ENCODE measurements at regions not wholly inside any gene's neighbourhood (a gene's known extent, or its start where the extent isn't known, plus 50 kb on each side); places are given as distances from the start of the nearest gene placed in this dataset.

- DNase-seq (ENCODE audit: low read depth), result no peak
Measured at GRCh38 chr15:87196498-87196897, 1060.0 kb downstream of the NTRK3 start.

GRCh38 chr15:87193481-87193880 is 1063.1 kb downstream of the NTRK3 start:
- no peak for DNase-seq (ENCODE audit: low read depth)

GRCh38 chr15:87167706-87168105 is 1088.0 kb downstream of the AGBL1 start:
- DNase-seq (ENCODE audit: low read depth), result no peak

DNA sequence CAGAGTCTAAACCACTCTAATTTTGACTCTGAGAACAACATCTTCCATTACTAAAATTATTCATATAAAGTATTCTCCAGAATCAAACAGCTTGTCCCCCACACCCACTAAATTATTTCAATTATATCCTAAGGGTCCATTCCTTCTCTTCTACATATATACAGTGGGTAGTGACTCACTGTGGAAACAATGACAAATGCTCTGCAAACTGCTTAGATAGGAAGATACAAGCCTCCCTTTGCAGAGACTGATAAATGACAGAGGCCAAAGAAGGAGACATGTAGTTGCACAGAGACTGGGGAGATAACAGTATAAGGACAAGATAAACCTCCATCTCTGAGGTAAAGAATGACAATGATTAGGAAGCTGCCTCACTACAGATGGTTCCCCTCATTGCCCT is 1087.4 kb downstream of the AGBL1 start:
- no peak for DNase-seq (ENCODE audit: low read depth)

- DNase-seq (ENCODE audit: low read depth), result no peak
Measured at GRCh38 chr15:87155771-87156170, 1076.1 kb downstream of the AGBL1 start.

- DNase-seq (ENCODE audit: low read depth), result peak; percentile 44
Measured at GRCh38 chr15:87154761-87155160, 1075.1 kb downstream of the AGBL1 start.

- DNase-seq (ENCODE audit: low read depth), result no peak
Measured at GRCh38 chr15:87151202-87151748, 1071.6 kb downstream of the AGBL1 start.

GRCh38 chr15:87145696-87146095 is 1066.0 kb downstream of the AGBL1 start:
- DNase-seq (ENCODE audit: low read depth), result no peak

DNA sequence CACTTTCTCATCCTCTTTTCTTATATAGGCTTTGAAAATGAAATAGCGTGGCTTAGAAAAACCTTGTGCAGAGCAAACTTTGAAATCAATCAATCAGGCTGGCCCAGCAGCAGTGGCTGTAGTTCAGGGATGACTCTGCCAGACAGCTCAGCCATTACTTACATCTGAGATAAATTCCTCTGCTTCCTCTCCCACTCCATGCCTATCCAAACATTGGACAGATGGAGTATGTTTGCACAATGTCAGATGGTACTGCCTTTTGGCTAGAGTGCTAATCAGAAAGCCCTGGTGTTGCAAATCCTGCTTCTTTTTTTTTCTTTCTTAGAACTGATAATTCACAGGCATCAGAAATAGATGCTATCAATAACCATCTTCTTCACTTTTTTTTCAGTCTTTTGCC is 1065.1 kb downstream of the AGBL1 start:
- DNase-seq (ENCODE audit: low read depth), result no peak

- no peak for DNase-seq (ENCODE audit: low read depth)
Measured at GRCh38 chr15:87142096-87142495, 1062.4 kb downstream of the AGBL1 start.

GRCh38 chr15:87135109-87135508 is 1055.4 kb downstream of the AGBL1 start:
- no peak for DNase-seq (ENCODE audit: low read depth)

DNA sequence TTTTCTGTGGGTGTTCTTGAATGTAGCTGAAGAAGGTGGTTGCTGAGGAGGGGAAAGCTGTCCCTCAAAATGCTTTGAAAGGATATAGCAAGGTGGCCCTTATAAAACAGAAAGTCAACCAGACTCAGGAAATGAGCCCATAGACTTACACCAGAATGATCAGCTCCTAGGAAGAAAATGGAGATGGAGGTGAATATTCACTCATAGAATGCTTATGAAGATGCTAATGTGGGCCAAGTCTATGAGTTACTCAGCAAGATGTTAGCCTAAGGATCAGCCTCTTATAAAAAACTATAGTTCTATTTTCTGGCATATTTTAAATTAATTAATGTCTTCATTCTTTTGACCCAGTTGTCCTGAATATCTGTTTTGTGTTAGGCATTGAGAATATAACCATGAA is 1054.0 kb downstream of the AGBL1 start:
- no peak for DNase-seq (ENCODE audit: low read depth)

GRCh38 chr15:87131067-87131466 is 1051.4 kb downstream of the AGBL1 start:
- DNase-seq (ENCODE audit: low read depth), result no peak

- DNase-seq (ENCODE audit: low read depth), result no peak
Measured at GRCh38 chr15:87129916-87130315, 1050.2 kb downstream of the AGBL1 start.

DNA sequence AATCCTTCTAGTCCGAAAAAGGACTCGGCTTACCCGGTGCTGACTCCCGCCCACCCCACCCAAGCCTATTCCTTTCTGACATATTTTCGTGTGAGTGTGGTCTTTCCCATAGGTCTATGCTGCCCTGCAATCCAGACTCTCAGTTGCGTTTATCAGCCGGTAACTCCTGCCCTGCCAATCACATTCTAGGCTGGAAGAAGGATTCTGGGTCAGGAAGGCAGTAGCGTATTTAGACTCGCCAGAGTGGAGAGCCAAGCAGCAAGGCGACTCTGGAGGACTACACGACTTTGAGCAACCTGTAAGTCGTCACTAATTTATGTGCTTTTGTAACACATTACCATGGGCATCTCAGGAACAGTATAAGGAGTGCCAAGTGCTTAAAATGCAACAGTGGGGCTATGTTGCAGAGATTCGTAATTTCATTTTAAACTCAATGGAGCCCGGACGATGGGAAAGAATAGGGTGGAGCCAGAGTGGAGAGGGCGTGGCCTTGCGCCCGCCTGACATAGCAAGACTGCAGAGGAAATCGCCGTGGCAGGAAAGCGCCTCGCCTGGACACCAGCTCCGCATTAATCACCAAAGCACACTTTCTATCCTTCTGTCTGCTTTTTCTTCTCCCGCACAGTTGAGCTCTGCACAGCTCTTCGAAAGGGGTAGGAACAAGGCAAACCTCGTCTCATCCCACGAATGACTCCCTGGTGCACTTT is 1044.2 kb downstream of the AGBL1 start:
- no peak for DNase-seq (ENCODE audit: low read depth)

DNA sequence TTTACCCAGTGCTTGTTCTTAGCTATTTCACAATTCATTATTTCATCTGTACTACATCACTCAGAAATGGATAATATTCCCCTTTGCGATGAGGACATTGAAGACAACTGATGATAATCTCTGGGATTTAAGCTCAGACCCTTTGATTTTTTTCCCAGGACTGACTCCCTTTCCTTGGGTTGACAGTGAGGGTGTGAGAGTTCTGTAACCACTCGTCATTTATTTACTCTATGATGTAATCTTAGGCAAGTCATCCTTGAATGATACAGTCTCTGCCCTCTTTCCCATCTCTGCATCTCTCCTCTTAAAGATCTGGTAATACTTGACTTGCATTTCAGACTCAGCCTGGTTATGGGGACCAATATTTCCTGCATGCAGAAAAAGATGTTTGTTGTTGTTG is 1041.7 kb downstream of the AGBL1 start:
- peak; percentile 4 for DNase-seq (ENCODE audit: low read depth)

- DNase-seq (ENCODE audit: low read depth), result no peak
Measured at GRCh38 chr15:87120555-87120954, 1040.9 kb downstream of the AGBL1 start.

- DNase-seq (ENCODE audit: low read depth), result no peak
Measured at GRCh38 chr15:87118846-87119245, 1039.2 kb downstream of the AGBL1 start.

DNA sequence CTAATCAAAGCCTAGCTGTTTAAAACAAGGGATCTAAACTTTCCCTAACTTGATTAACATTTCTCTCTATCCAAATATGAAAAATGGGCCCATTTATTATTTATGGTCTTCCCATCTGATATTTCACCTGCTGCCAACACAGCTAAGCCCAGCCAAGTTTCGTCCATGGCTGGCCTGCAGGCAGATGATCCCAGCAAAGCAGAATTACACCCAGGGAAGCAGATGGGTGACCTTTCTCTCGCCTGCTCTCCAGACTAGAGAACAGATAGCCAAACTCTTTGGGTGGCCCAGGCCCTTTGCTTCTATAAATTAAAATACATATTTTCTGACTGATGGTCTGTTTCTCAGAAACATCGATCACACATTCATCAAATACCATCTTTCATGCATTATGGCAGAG is 1038.8 kb downstream of the AGBL1 start:
- peak; percentile 2 for DNase-seq (ENCODE audit: low read depth)

DNA sequence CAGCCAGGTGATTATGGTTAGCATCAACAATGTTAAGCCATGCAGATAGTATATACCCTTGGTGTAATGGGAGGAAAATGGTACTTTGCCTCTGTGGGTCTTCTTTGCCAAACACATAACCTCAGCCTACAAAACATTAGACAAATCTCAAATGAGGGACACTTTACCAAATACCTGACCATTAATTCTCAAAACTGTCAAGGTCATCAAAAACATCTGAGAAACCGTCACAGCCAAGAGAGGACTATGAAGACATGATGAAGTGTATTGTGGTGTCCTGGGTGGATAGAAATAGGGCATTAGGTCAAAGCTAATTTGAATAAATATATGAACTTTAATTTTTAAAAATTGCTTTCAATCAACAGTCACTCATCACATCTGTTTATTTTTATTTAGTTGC is 1036.1 kb downstream of the AGBL1 start:
- DNase-seq (ENCODE audit: low read depth), result no peak

- DNase-seq (ENCODE audit: low read depth), result no peak
Measured at GRCh38 chr15:87099916-87100315, 1020.2 kb downstream of the AGBL1 start.

GRCh38 chr15:87089551-87089950 is 1009.9 kb downstream of the AGBL1 start:
- no peak for DNase-seq (ENCODE audit: low read depth)

DNA sequence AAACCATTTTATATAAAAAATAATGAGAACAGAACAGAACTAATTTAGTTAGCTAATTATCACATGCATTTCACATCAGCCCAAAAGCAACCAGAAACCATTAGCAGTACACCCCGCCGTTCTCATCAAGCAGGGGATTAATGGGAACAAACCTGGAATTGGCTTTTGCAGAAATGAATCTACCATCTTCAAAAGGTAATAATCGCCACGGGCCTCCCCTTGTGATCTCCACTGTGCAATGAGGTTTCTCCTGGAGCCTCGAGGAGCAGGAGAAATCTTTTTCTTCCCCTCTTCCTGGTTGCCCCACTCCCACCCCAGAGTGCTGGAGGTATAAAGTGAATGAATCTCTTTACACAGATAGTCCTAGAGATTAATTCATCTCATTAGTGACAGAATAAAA is 1003.5 kb downstream of the AGBL1 start:
- DNase-seq (ENCODE audit: low read depth), result no peak

DNA sequence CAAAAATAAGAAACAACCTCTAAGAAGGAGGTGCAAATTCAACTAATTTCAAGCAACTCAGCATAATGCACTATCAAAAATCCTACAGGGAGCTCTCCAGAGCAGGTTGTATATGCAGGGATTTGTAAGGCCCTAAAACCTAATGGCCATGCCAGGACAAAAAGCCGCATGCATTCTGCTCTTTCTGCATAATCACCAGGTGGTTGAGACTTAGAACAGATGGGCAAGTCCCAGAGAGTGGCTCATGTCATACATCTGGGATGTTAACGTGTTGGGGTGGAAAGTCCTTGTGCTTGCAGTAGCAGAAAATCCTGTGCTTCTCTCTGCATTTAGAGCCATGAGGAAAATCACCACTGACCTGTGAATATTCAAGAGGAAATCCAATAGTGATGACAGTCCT is 1002.9 kb downstream of the AGBL1 start:
- no peak for DNase-seq (ENCODE audit: low read depth)

Measured in LHCN-M2 (cell line).